ACC112 (cell line): ENCODE measurements at regions not wholly inside any gene's neighbourhood (a gene's known extent, or its start where the extent isn't known, plus 50 kb on each side); places are given as distances from the start of the nearest gene placed in this dataset.
"Not testable (repeated sequence)": the region's sequence is repeated elsewhere in the genome, so short reads cannot be mapped to it uniquely, and the experiment has no call there.

Experiments used
- H2AFZ ChIP-seq: fragments of 200-600 bp; sonication (generic); one replicate; pipeline ENCODE4 v1.6.0; 2017; ENCODE audit warnings: antibody characterized with exemption, low read length; ENCODE audit not compliant: unreplicated experiment
- H3K27ac ChIP-seq: fragments of 200-600 bp; sonication (generic); 2 replicates; pipeline ENCODE4 v1.5.1; 2014; ENCODE audit warnings: low read depth, mild to moderate bottlenecking, antibody characterized with exemption, low read length, moderate library complexity
- H3K27me3 ChIP-seq: fragments of 200-600 bp; sonication (generic); 2 replicates; pipeline ENCODE4 v1.6.1; 2014; ENCODE audit warnings: mild to moderate bottlenecking, antibody characterized with exemption, low read length, moderate library complexity, mixed read lengths; ENCODE audit not compliant: insufficient read depth
- H3K36me3 ChIP-seq: fragments of 200-600 bp; sonication (generic); 2 replicates; pipeline ENCODE4 v1.6.1; 2016; ENCODE audit warnings: mild to moderate bottlenecking, antibody characterized with exemption, low read length, moderate library complexity, mixed read lengths; ENCODE audit not compliant: insufficient read depth
- H3K4me1 ChIP-seq: fragments of 200-600 bp; sonication (generic); one replicate; pipeline ENCODE4 v1.6.1; 2016; ENCODE audit warnings: low read length, mixed read lengths; ENCODE audit not compliant: insufficient read depth, unreplicated experiment, control insufficient read depth
- H3K4me3 ChIP-seq: fragments of 200-600 bp; sonication (generic); 2 replicates; pipeline ENCODE4 v1.5.1; 2014; ENCODE audit warnings: mild to moderate bottlenecking, low read depth, low read length
- H3K79me2 ChIP-seq: fragments of 200-600 bp; sonication (generic); one replicate; pipeline ENCODE4 v1.6.0; 2016; ENCODE audit warnings: low read length; ENCODE audit not compliant: control insufficient read depth, unreplicated experiment, insufficient read depth

GRCh38 chr17:83160443-83161297 is 81.3 kb downstream of the METRNL start:
- Histone ChIP-seq H3K27me3 (0 out of 2 replicates have a peak, but pooled peaks cover 7% of the 10 kb centered on the region), H3K27ac (no peak overlapping the region), H3K79me2 (no peaks in the 10 kb centered on the region), H2AFZ (no peak overlapping the region), H3K4me3 (no peak overlapping the region), H3K4me1 (no peaks in the 10 kb centered on the region), H3K36me3 (no peaks in the 10 kb centered on the region)

DNA sequence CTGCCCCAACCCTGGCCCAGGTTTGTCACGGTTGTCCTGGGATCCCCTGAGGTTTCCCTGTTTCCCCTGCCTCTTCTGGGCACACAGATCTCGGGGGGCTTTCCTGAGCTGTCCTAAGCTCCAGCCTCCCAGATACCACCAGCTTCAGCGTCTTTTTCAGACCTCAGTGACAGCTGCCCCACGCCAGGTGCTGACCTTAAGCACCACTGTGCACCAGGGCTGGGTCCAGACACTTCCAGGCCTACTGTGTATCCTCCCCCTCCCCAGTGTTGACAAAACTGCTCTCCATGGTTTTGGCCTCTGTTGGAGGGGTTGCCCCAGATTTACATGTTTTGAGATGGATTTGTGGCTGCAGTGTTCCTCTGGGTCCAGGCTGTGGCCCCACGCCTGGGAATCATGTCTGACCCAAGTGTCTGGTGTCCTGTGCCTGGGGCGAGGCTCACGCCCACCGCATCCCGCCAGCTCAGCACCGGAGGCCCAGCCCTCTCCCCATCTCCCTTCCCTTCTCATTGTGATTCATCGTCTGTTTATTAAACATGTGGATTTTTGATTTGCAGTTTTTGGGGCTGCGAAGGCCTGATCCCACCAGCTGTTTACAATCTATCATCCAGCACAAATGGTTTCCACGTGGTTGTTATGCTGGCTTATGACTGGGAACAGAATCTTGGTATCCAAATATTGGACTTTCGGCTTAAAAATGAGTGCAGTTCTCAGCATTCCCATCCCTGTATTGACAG is 82.1 kb downstream of the METRNL start:
- no peaks in the 10 kb centered on the region for H3K36me3 ChIP-seq
- H3K4me1 ChIP-seq, result no peaks in the 10 kb centered on the region
- no peak overlapping the region for H3K27ac ChIP-seq
- no peak overlapping the region for H3K4me3 ChIP-seq
- no peaks in the 10 kb centered on the region for H3K79me2 ChIP-seq
- H3K27me3 ChIP-seq, result 0 out of 2 replicates have a peak, but pooled peaks cover 7% of the 10 kb centered on the region
- H2AFZ ChIP-seq, result no peak overlapping the region

- H3K79me2 ChIP-seq, result no peaks in the 10 kb centered on the region
- no peak overlapping the region for H2AFZ ChIP-seq
- H3K36me3 ChIP-seq, result no peaks in the 10 kb centered on the region
- H3K27me3 ChIP-seq, result 0 out of 2 replicates have a peak, but pooled peaks cover 7% of the 10 kb centered on the region
- no peak overlapping the region for H3K27ac ChIP-seq
- no peaks in the 10 kb centered on the region for H3K4me1 ChIP-seq
- no peak overlapping the region for H3K4me3 ChIP-seq
These were observed 82.8 kb downstream of the METRNL start for GRCh38 chr17:83162035-83162745.

GRCh38 chr17:83164490-83164889 is 85.1 kb downstream of the METRNL start:
- no peaks in the 10 kb centered on the region for H3K4me1 ChIP-seq
- no peak overlapping the region for H2AFZ ChIP-seq
- 0 out of 2 replicates have a peak, but pooled peaks cover 7% of the 10 kb centered on the region for H3K27me3 ChIP-seq
- H3K27ac ChIP-seq, result no peak overlapping the region
- no peaks in the 10 kb centered on the region for H3K36me3 ChIP-seq
- H3K4me3 ChIP-seq, result no peak overlapping the region
- H3K79me2 ChIP-seq, result no peaks in the 10 kb centered on the region

GRCh38 chr17:83170571-83171260 is 91.3 kb downstream of the METRNL start:
- Histone ChIP-seq H3K4me3 (no peak overlapping the region), H3K27me3 (no peaks in the 10 kb centered on the region), H3K4me1 (no peaks in the 10 kb centered on the region), H3K36me3 (no peaks in the 10 kb centered on the region), H2AFZ (no peak overlapping the region), H3K79me2 (no peaks in the 10 kb centered on the region), H3K27ac (no peak overlapping the region)

- Histone ChIP-seq H2AFZ (no peak overlapping the region), H3K79me2 (no peaks in the 10 kb centered on the region), H3K27ac (no peak overlapping the region), H3K4me1 (no peaks in the 10 kb centered on the region), H3K27me3 (no peaks in the 10 kb centered on the region), H3K36me3 (no peaks in the 10 kb centered on the region), H3K4me3 (no peak overlapping the region)
These were observed 92.3 kb downstream of the METRNL start for GRCh38 chr17:83171661-83172060.

GRCh38 chr17:83172099-83172498 is 92.7 kb downstream of the METRNL start:
- H3K4me1 ChIP-seq, H3K27me3 ChIP-seq, H3K27ac ChIP-seq, H3K79me2 ChIP-seq, H3K36me3 ChIP-seq, H2AFZ ChIP-seq, H3K4me3 ChIP-seq: not testable (repeated sequence)

- H3K27me3 ChIP-seq, H3K4me3 ChIP-seq, H3K4me1 ChIP-seq, H3K79me2 ChIP-seq, H2AFZ ChIP-seq, H3K27ac ChIP-seq, H3K36me3 ChIP-seq: not testable (repeated sequence)
These were observed 93.2 kb downstream of the METRNL start for GRCh38 chr17:83172646-83173045.

GRCh38 chr17:83173180-83173913 is 93.9 kb downstream of the METRNL start:
- not testable (repeated sequence) for H2AFZ ChIP-seq, H3K27ac ChIP-seq

DNA sequence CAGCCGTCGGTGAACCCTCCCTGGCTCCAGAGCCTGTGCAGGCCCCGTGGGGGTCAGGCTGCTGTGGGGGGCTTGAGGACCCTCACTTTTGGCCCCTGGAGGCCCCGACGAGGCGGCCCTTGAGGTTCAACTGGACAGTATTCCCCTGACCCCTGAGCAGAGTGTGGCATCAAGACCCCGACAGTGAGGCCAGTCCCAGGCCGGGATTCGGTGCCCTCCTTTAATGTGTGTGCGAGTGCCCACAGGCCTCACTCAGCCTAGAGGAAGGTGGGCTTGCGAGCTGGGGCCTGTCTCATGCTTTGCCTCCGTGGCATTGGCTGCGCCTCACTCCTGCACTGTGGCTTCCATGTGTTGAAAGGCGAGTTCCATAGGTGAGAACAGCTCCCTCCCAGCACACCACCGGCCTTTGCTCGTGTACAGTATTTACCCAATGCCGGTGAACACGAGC is 94.5 kb downstream of the METRNL start:
- Histone ChIP-seq H3K36me3 (no peaks in the 10 kb centered on the region), H3K4me1 (no peaks in the 10 kb centered on the region), H3K27me3 (no peaks in the 10 kb centered on the region), H2AFZ (no peak overlapping the region), H3K27ac (no peak overlapping the region), H3K4me3 (no peak overlapping the region), H3K79me2 (no peaks in the 10 kb centered on the region)

More at GRCh38 chr17:83173180-83173913, 93.9 kb downstream of the METRNL start:
- H3K27me3 ChIP-seq, H3K36me3 ChIP-seq, H3K4me1 ChIP-seq, H3K4me3 ChIP-seq, H3K79me2 ChIP-seq: not testable (repeated sequence)
